Mesenchymal stem cell (in vitro differentiated cells and primary cell): ENCODE measurements at regions not wholly inside any gene's neighbourhood (a gene's known extent, or its start where the extent isn't known, plus 50 kb on each side); places are given as distances from the start of the nearest gene placed in this dataset.

Experiments
- DNase-seq: peaks from one replicate; pipeline ENCODE4 v3.0.0-alpha.2; 2013
- H2AFZ ChIP-seq: one replicate; pipeline ENCODE4 v1.6.1; 2013; ENCODE audit warnings: low read depth, mild to moderate bottlenecking, control low read depth, inconsistent platforms, low read length, moderate library complexity
- H2AK5ac ChIP-seq: 2 replicates; pipeline ENCODE4 v1.6.1; 2013; ENCODE audit warnings: low read length, moderate library complexity, mild to moderate bottlenecking, inconsistent platforms; ENCODE audit not compliant: severe bottlenecking
- H2BK120ac ChIP-seq: one replicate; pipeline ENCODE4 v1.6.1; 2013; ENCODE audit warnings: low read depth, mild to moderate bottlenecking, inconsistent platforms, low read length, moderate library complexity
- H2BK12ac ChIP-seq, 2 experiments: one replicate each; pipeline ENCODE4 v1.6.1; 2013; ENCODE audit warnings: inconsistent platforms in 2 of 2, low read length in 2 of 2, mild to moderate bottlenecking in 2 of 2, moderate library complexity in 2 of 2, control low read depth in 1 of 2
- H2BK15ac ChIP-seq: one replicate; pipeline ENCODE4 v1.6.1; 2013; ENCODE audit warnings: mild to moderate bottlenecking, low read depth, inconsistent platforms; ENCODE audit not compliant: poor library complexity, severe bottlenecking
- H2BK5ac ChIP-seq: 2 replicates; pipeline ENCODE4 v1.6.1; 2013; ENCODE audit warnings: low read depth, mild to moderate bottlenecking, low read length, control low read depth, inconsistent platforms; ENCODE audit not compliant: poor library complexity, severe bottlenecking
- H3K14ac ChIP-seq, 2 experiments: one replicate each; pipeline ENCODE4 v1.6.1; 2013; ENCODE audit warnings: inconsistent platforms in 2 of 2, low read length in 2 of 2, control low read depth in 1 of 2, mild to moderate bottlenecking in 1 of 2, moderate library complexity in 1 of 2
- H3K18ac ChIP-seq, 2 experiments: one replicate each; pipeline ENCODE4 v1.6.1; 2013; ENCODE audit warnings: inconsistent platforms in 2 of 2, low read length in 2 of 2, control low read depth in 1 of 2, low read depth in 1 of 2, mild to moderate bottlenecking in 1 of 2
- H3K23ac ChIP-seq, 2 experiments: one replicate each; pipeline ENCODE4 v1.6.1; 2013; ENCODE audit warnings: inconsistent platforms in 2 of 2, low read length in 2 of 2, mild to moderate bottlenecking in 2 of 2, moderate library complexity in 2 of 2, control low read depth in 1 of 2
- H3K27ac ChIP-seq: 2 replicates; pipeline ENCODE4 v1.5.1; 2013; ENCODE audit warnings: mild to moderate bottlenecking, moderate library complexity, low read length, control low read depth, inconsistent platforms; ENCODE audit not compliant: poor library complexity, severe bottlenecking
- H3K27me3 ChIP-seq, 2 experiments: 2 replicates each; pipeline versions ENCODE4 v1.6.1 to v1.7.0; 2013; ENCODE audit warnings: low read length in 2 of 2, mild to moderate bottlenecking in 2 of 2, moderate library complexity in 2 of 2, control low read depth in 1 of 2, inconsistent platforms in 1 of 2; ENCODE audit not compliant: control insufficient read depth in 1 of 2, insufficient read depth in 1 of 2
- H3K36me3 ChIP-seq, 2 experiments: 2 replicates each; pipeline versions ENCODE4 v1.6.1 to v1.7.0; 2013; ENCODE audit warnings: low read length in 2 of 2, control low read depth in 1 of 2, inconsistent platforms in 1 of 2, low read depth in 1 of 2, mild to moderate bottlenecking in 1 of 2; ENCODE audit not compliant: insufficient read depth in 2 of 2, control insufficient read depth in 1 of 2
- H3K4ac ChIP-seq, 2 experiments: one replicate each; pipeline ENCODE4 v1.6.1; 2013; ENCODE audit warnings: inconsistent platforms in 2 of 2, low read length in 2 of 2, mild to moderate bottlenecking in 2 of 2, moderate library complexity in 2 of 2, control low read depth in 1 of 2, low read depth in 1 of 2
- H3K4me1 ChIP-seq: 2 replicates; pipeline ENCODE4 v1.6.1; 2013; ENCODE audit warnings: low read depth, low read length, control low read depth; ENCODE audit not compliant: control insufficient read depth, insufficient read depth
- H3K4me2 ChIP-seq: 2 replicates; pipeline ENCODE4 v1.6.1; 2013; ENCODE audit warnings: low read length, mild to moderate bottlenecking, inconsistent platforms; ENCODE audit not compliant: poor library complexity, severe bottlenecking
- H3K4me3 ChIP-seq, 2 experiments: 2 replicates each; pipeline versions ENCODE4 v1.5.1 to v1.7.0; 2013; ENCODE audit warnings: low read length in 2 of 2, mild to moderate bottlenecking in 2 of 2, control low read depth in 1 of 2, low read depth in 1 of 2; ENCODE audit not compliant: insufficient read depth in 1 of 2
- H3K79me1 ChIP-seq: replicated peaks from 2 replicates; pipeline ENCODE4 v1.6.1; 2013; ENCODE audit warnings: mild to moderate bottlenecking, control low read depth, low read length, inconsistent platforms; ENCODE audit not compliant: poor library complexity, severe bottlenecking
- H3K9ac ChIP-seq: 2 replicates; pipeline ENCODE4 v1.7.0; 2013; ENCODE audit warnings: mild to moderate bottlenecking, low read length, moderate library complexity
- H3K9me3 ChIP-seq: 2 replicates; pipeline ENCODE4 v1.7.0; 2013; ENCODE audit warnings: mild to moderate bottlenecking, low read length; ENCODE audit not compliant: control insufficient read depth
- H4K8ac ChIP-seq: one replicate; pipeline ENCODE4 v1.6.1; 2013; ENCODE audit warnings: inconsistent platforms, mild to moderate bottlenecking, low read length, moderate library complexity
- H4K91ac ChIP-seq: one replicate; pipeline ENCODE4 v1.6.1; 2013; ENCODE audit warnings: mild to moderate bottlenecking, low read length, inconsistent platforms
- WGBS: methylation state at CpG from one replicate; pipeline ENCODE4 v1.1.7; 2013; ENCODE audit warnings: mixed read lengths; 5-methylcytosine and 5-hydroxymethylcytosine counted together

DNA sequence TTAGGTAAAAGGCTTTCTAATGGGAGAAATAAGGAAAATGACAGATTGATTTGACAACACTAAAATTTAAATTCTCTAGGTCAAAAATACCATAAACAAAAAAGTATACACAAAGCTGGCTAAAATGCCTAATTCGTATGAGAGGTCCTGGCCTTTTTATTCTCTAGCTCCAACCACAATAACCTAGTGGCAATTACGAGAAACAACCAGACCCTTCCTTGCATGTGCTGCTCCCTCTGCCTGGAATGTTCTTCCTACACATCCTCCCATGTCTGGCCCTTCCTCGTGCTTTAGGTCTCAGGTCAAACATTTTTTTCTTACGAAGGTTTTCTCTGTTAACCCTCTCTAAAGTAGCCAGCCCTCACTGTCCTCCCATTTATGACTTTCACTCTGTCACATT lies 176.4 kb upstream of the PLPPR1 start:
- WGBS = 25% methylated on average over 4 of the region's 4 CpGs
- Histone ChIP-seq H2AFZ (no peak overlapping the region), H3K27ac (no peak overlapping the region), H3K27me3 (no peaks in the 10 kb centered on the region), H3K4ac (no peak overlapping the region), H2BK5ac (no peak overlapping the region), H3K4me2 (no peak overlapping the region), H3K23ac (no peak overlapping the region), H3K9ac (no peak overlapping the region), H2BK15ac (no peak overlapping the region), H3K79me1 (no peaks in the 10 kb centered on the region), H3K9me3 (no peaks in the 10 kb centered on the region), H2BK120ac (no peak overlapping the region), H3K14ac (no peak overlapping the region), H3K36me3 (no peaks in the 10 kb centered on the region), H2AK5ac (no peak overlapping the region), H3K4me1 (no peaks in the 10 kb centered on the region), H4K8ac (no peak overlapping the region), H3K18ac (no peak overlapping the region), H2BK12ac (no peak overlapping the region), H3K4me3 (no peak overlapping the region), H4K91ac (no peak overlapping the region)
- DNase-seq = no peak

DNA sequence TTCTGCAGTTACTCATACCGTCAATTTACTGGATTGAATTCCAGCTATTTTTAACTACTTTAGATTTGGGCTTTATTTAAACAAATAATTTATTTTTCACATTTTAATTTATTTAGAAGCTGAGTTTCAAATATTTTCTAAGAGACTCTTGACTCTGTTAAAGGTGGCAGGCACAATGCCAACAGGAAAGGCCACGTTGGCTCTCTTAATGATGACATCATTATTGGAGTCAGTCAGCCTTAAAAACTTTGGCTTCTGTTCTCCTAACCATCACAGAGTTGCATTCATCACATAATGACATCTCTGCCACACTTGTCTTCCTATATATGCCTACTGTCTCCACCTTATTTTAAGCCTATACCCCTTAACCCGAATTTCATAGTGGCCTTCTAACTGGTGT lies 172.3 kb upstream of the PLPPR1 start:
- Histone ChIP-seq H2BK12ac (no peak overlapping the region), H3K9ac (no peak overlapping the region), H3K79me1 (no peaks in the 10 kb centered on the region), H3K14ac (no peak overlapping the region), H4K8ac (no peak overlapping the region), H3K4ac (no peak overlapping the region), H3K27ac (no peak overlapping the region), H2BK120ac (no peak overlapping the region), H3K36me3 (no peaks in the 10 kb centered on the region), H4K91ac (no peak overlapping the region), H3K23ac (no peak overlapping the region), H2BK15ac (no peak overlapping the region), H3K4me3 (no peak overlapping the region), H3K4me2 (no peak overlapping the region), H2BK5ac (no peak overlapping the region), H3K27me3 (no peaks in the 10 kb centered on the region), H2AK5ac (no peak overlapping the region), H3K18ac (no peak overlapping the region), H3K4me1 (no peaks in the 10 kb centered on the region), H2AFZ (no peak overlapping the region), H3K9me3 (no peaks in the 10 kb centered on the region)
- WGBS = 43% methylated on average over 2 of the region's 3 CpGs
- no peak for DNase-seq

DNA sequence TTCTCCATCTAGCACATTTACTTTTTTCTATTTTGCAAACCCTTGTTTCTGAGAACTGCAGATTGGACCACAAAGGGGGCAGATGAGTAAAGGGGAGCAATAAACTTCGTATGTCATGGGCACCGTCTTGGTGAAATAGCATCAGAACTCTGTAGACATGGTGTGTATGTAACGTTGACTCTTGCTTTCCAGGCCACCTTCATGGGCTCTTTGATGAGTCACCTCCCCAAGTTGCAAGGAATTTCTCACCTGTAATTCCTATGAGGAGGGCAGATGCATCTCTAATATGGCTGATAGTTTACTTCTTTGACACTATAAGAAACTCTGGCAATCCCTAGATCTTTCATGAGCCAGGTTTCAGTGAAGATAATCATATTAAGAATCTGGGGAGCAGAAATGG lies 163.4 kb upstream of the PLPPR1 start:
- Histone ChIP-seq H4K8ac (no peak overlapping the region), H3K18ac (no peak overlapping the region), H2AFZ (no peak overlapping the region), H2BK120ac (no peak overlapping the region), H2BK12ac (no peak overlapping the region), H3K4me3 (no peak overlapping the region), H3K9me3 (peaks cover 14% of the 10 kb centered on the region), H3K79me1 (no peaks in the 10 kb centered on the region), H3K4me1 (no peaks in the 10 kb centered on the region), H2AK5ac (no peak overlapping the region), H3K27ac (no peak overlapping the region), H3K23ac (no peak overlapping the region), H2BK15ac (no peak overlapping the region), H4K91ac (no peak overlapping the region), H3K4ac (no peak overlapping the region), H3K27me3 (no peaks in the 10 kb centered on the region), H3K36me3 (no peaks in the 10 kb centered on the region), H2BK5ac (no peak overlapping the region), H3K9ac (no peak overlapping the region), H3K14ac (no peak overlapping the region), H3K4me2 (no peak overlapping the region)
- WGBS = 64% methylated on average over 2 of the region's 3 CpGs
- no peak for DNase-seq

DNA sequence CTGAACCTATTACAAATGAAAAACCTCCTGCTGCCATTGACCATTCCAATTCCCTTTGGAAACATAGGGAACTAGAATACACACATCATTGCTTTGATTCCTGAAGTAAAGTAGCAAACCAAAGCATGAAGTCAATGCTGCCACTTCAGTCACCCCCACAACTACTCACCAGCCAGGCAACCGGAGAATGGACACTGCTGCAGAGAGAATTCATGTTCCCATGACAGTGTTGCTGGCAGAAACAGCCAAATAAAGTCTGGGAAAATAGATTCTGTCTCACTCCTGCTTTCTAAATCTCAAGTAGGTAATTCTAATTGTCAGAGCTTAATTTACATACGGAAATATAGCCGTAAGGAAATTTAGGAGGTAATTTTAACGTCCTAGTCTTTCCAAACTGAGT lies 162.9 kb upstream of the PLPPR1 start:
- 73% methylated on average over 3 of the region's 4 CpGs for WGBS
- DNase-seq = no peak
- H3K18ac ChIP-seq = no peak overlapping the region
- peaks cover 14% of the 10 kb centered on the region for H3K9me3 ChIP-seq
- no peak overlapping the region for H2BK120ac ChIP-seq
- H3K4me2 ChIP-seq = no peak overlapping the region
- H3K14ac ChIP-seq = no peak overlapping the region
- H2BK5ac ChIP-seq = no peak overlapping the region
- no peak overlapping the region for H4K8ac ChIP-seq
- H3K36me3 ChIP-seq = no peaks in the 10 kb centered on the region
- no peak overlapping the region for H3K4me3 ChIP-seq
- H3K23ac ChIP-seq = no peak overlapping the region
- H3K27ac ChIP-seq = no peak overlapping the region
- H2AK5ac ChIP-seq = no peak overlapping the region
- no peaks in the 10 kb centered on the region for H3K4me1 ChIP-seq
- H2BK12ac ChIP-seq = no peak overlapping the region
- no peak overlapping the region for H3K9ac ChIP-seq
- no peaks in the 10 kb centered on the region for H3K27me3 ChIP-seq
- no peak overlapping the region for H2AFZ ChIP-seq
- H3K4ac ChIP-seq = no peak overlapping the region
- H2BK15ac ChIP-seq = no peak overlapping the region
- H4K91ac ChIP-seq = no peak overlapping the region
- H3K79me1 ChIP-seq = no peaks in the 10 kb centered on the region
